ENCODE measurements at regions not wholly inside any gene's neighbourhood (a gene's known extent, or its start where the extent isn't known, plus 50 kb on each side); places are given as distances from the start of the nearest gene placed in this dataset.
"Not testable (repeated sequence)": the region's sequence is repeated elsewhere in the genome, so short reads cannot be mapped to it uniquely, and the experiment has no call there.

GRCh38 chr4:181848357-181848756, 394.8 kb upstream of the TENM3 start:
- DNase-seq (ENCODE audit: low read depth) = no peak

- DNase-seq (ENCODE audit: low read depth) = no peak
These were observed 393.7 kb upstream of the TENM3 start for GRCh38 chr4:181849472-181849871.

GRCh38 chr4:181853881-181854511, 389.2 kb upstream of the TENM3 start:
- DNase-seq (ENCODE audit: low read depth) = peak; percentile 90

- DNase-seq (ENCODE audit: low read depth) = no peak
These were observed 387.9 kb upstream of the TENM3 start for GRCh38 chr4:181855307-181855706.

GRCh38 chr4:181857471-181857870, 385.7 kb upstream of the TENM3 start:
- not testable (repeated sequence) for DNase-seq (ENCODE audit: low read depth)

GRCh38 chr4:181858741-181859140, 384.5 kb upstream of the TENM3 start:
- peak; percentile 1 for DNase-seq (ENCODE audit: low read depth)

GRCh38 chr4:181859439-181859838, 383.8 kb upstream of the TENM3 start:
- DNase-seq (ENCODE audit: low read depth) = no peak

GRCh38 chr4:181860157-181860556, 383.0 kb upstream of the TENM3 start:
- peak; percentile 58 for DNase-seq (ENCODE audit: low read depth)

- no peak for DNase-seq (ENCODE audit: low read depth)
These were observed 382.5 kb upstream of the TENM3 start for GRCh38 chr4:181860668-181861067.

GRCh38 chr4:181863856-181864255, 379.3 kb upstream of the TENM3 start:
- no peak for DNase-seq (ENCODE audit: low read depth)

GRCh38 chr4:181870326-181870725, 372.9 kb upstream of the TENM3 start:
- DNase-seq (ENCODE audit: low read depth) = peak; percentile 25

- DNase-seq (ENCODE audit: low read depth) = peak; percentile 2
These were observed 368.6 kb upstream of the TENM3 start for GRCh38 chr4:181874602-181875001.

GRCh38 chr4:181877329-181877848, 365.8 kb upstream of the TENM3 start:
- peak; percentile 26 for DNase-seq (ENCODE audit: low read depth)

- no peak for DNase-seq (ENCODE audit: low read depth)
These were observed 353.2 kb upstream of the TENM3 start for GRCh38 chr4:181890031-181890430.

GRCh38 chr4:181890911-181891310, 352.3 kb upstream of the TENM3 start:
- DNase-seq (ENCODE audit: low read depth) = no peak

- DNase-seq (ENCODE audit: low read depth) = peak; percentile 1
These were observed 346.6 kb upstream of the TENM3 start for GRCh38 chr4:181896614-181897013.

GRCh38 chr4:181897935-181898334, 345.3 kb upstream of the TENM3 start:
- DNase-seq (ENCODE audit: low read depth) = peak; percentile 14

- DNase-seq (ENCODE audit: low read depth) = not testable (repeated sequence)
These were observed 340.8 kb upstream of the TENM3 start for GRCh38 chr4:181902404-181902803.

GRCh38 chr4:181905708-181906107, 337.5 kb upstream of the TENM3 start:
- no peak for DNase-seq (ENCODE audit: low read depth)

- DNase-seq (ENCODE audit: low read depth) = no peak
These were observed 335.0 kb upstream of the TENM3 start for GRCh38 chr4:181908168-181908567.

GRCh38 chr4:181909368-181909767, 333.8 kb upstream of the TENM3 start:
- DNase-seq (ENCODE audit: low read depth) = peak; percentile 28

- peak; percentile 2 for DNase-seq (ENCODE audit: low read depth)
These were observed 331.8 kb upstream of the TENM3 start for GRCh38 chr4:181911420-181911819.

GRCh38 chr4:181933471-181933870, 309.7 kb upstream of the TENM3 start:
- DNase-seq (ENCODE audit: low read depth) = peak; percentile 26

GRCh38 chr4:181938631-181939030, 304.6 kb upstream of the TENM3 start:
- no peak for DNase-seq (ENCODE audit: low read depth)

Data from RPMI7951 (cell line).